HL-60 (cell line): ENCODE measurements at regions not wholly inside any gene's neighbourhood (a gene's known extent, or its start where the extent isn't known, plus 50 kb on each side); places are given as distances from the start of the nearest gene placed in this dataset.

Source experiments
- DNase-seq, 2 experiments: peaks; one replicate each; pipeline ENCODE4 v3.0.0-alpha.2; 2010 to 2020; ENCODE audit warnings: low read depth in 1 of 2, low spot score in 1 of 2
- H3K27ac ChIP-seq: fragments of 250-450 bp; sonication (Bioruptor Pico); replicated peaks from 2 replicates; pipeline ENCODE4 v1.5.1; 2020; ENCODE audit warnings: mild to moderate bottlenecking, moderate library complexity
- H3K27me3 ChIP-seq: fragments of 250-450 bp; sonication (Bioruptor Pico); 2 replicates; pipeline ENCODE4 v1.5.1; 2021; ENCODE audit warnings: mild to moderate bottlenecking, moderate library complexity; ENCODE audit not compliant: insufficient read depth, poor library complexity, severe bottlenecking
- H3K4me3 ChIP-seq: replicated peaks from 2 replicates; pipeline ENCODE4 v1.5.1; 2011; ENCODE audit warnings: mild to moderate bottlenecking, control low read depth, low read length; ENCODE audit not compliant: insufficient read depth
- CTCF ChIP-seq: IDR thresholded peaks from one replicate; pipeline ENCODE4 v1.5.1; 2011; ENCODE audit warnings: low read length, control low read depth, inconsistent platforms; ENCODE audit not compliant: insufficient read depth
- GABPA ChIP-seq: IDR thresholded peaks from 2 replicates; pipeline ENCODE4 v1.6.1; 2012; ENCODE audit warnings: low read depth
- POLR2AphosphoS5 ChIP-seq: IDR thresholded peaks from 2 replicates; pipeline ENCODE4 v1.6.1; 2012; ENCODE audit warnings: low read depth
- REST ChIP-seq: IDR thresholded peaks from 2 replicates; pipeline ENCODE4 v1.6.1; 2012; ENCODE audit warnings: low read depth; ENCODE audit not compliant: insufficient replicate concordance
- SPI1 ChIP-seq: IDR thresholded peaks from 2 replicates; pipeline ENCODE4 v1.6.1; 2012; ENCODE audit warnings: low read depth, mild to moderate bottlenecking, borderline replicate concordance

GRCh38 chr10:44566786-44567185 lies 181.9 kb upstream of the CXCL12 start:
- TF ChIP-seq REST (no peak), GABPA (no peak), POLR2AphosphoS5 (no peak), CTCF (no peak), SPI1 (no peak)
- H3K27ac ChIP-seq: no peak overlapping the region
- no peak overlapping the region for H3K4me3 ChIP-seq
- DNase-seq: no peak
- H3K27me3 ChIP-seq: no peaks in the 10 kb centered on the region

GRCh38 chr10:44567471-44567870 lies 182.6 kb upstream of the CXCL12 start:
- Histone ChIP-seq H3K27ac (no peak overlapping the region), H3K27me3 (no peaks in the 10 kb centered on the region), H3K4me3 (no peak overlapping the region)
- DNase-seq: no peak
- TF ChIP-seq SPI1 (no peak), REST (no peak), GABPA (no peak), CTCF (no peak), POLR2AphosphoS5 (no peak)

- no peak overlapping the region for H3K27ac ChIP-seq
- no peak for DNase-seq
- no peaks in the 10 kb centered on the region for H3K27me3 ChIP-seq
- TF ChIP-seq POLR2AphosphoS5 (no peak), CTCF (no peak), SPI1 (no peak), GABPA (no peak), REST (no peak)
- H3K4me3 ChIP-seq: no peak overlapping the region
These were observed 184.5 kb upstream of the CXCL12 start for GRCh38 chr10:44569193-44570091.
